ENCODE measurements at regions not wholly inside any gene's neighbourhood (a gene's known extent, or its start where the extent isn't known, plus 50 kb on each side); places are given as distances from the start of the nearest gene placed in this dataset.

GRCh38 chr4:175450446-175450845, 361.6 kb downstream of the GPM6A start:
- TF ChIP-seq YY1 (tag by site-specific recombination; IDR thresholded peaks at IDR 0.05) (no peak), CTCF (tag by site-specific recombination; IDR thresholded peaks at IDR 0.05) (no peak), BCL6B (tag by site-specific recombination; IDR thresholded peaks at IDR 0.05) (no peak), GLIS2 (tag by site-specific recombination; IDR thresholded peaks at IDR 0.05) (no peak), ZBTB11 (tag by site-specific recombination; conservative IDR thresholded peaks at IDR 0.05; ENCODE audit: low read depth) (no peak), ZNF324 (tag by site-specific recombination; IDR thresholded peaks at IDR 0.05) (no peak), ZXDB (tag by site-specific recombination; IDR thresholded peaks at IDR 0.05) (no peak), ZNF596 (tag by site-specific recombination; IDR thresholded peaks at IDR 0.05) (no peak), ZBTB49 (tag by site-specific recombination; IDR thresholded peaks at IDR 0.05; ENCODE audit: low read depth) (no peak)

Data from HEK293 (cell line).